Esophagus muscularis mucosa (tissue), 4 donors: ENCODE measurements at regions not wholly inside any gene's neighbourhood (a gene's known extent, or its start where the extent isn't known, plus 50 kb on each side); places are given as distances from the start of the nearest gene placed in this dataset.

Experiments used
- CTCF ChIP-seq, 3 experiments: fragments of 200-600 bp in 2 of 3; fragments of 450-650 bp in 1 of 3; sonication (generic) in 2 of 3; IDR thresholded peaks; one replicate each; pipeline ENCODE4 v1.5.1; 2017 to 2019; ENCODE audit warnings: antibody characterized with exemption in 3 of 3, mild to moderate bottlenecking in 2 of 3, moderate library complexity in 1 of 3
- EP300 ChIP-seq: sonication (generic); formaldehyde crosslinking; IDR thresholded peaks from one replicate; pipeline ENCODE4 v1.6.1; 2017; ENCODE audit warnings: antibody characterized with exemption
- POLR2A ChIP-seq: fragments of 450-650 bp; IDR thresholded peaks from one replicate; pipeline ENCODE4 v1.6.1; 2017; ENCODE audit warnings: antibody characterized with exemption, moderate library complexity, mild to moderate bottlenecking, low read depth
- POLR2AphosphoS5 ChIP-seq, 2 donors: sonication (generic); formaldehyde crosslinking; IDR thresholded peaks; one replicate each; pipeline ENCODE4 v1.6.1; 2017; ENCODE audit warnings: antibody characterized with exemption in 2 of 2

- TF ChIP-seq CTCF (IDR thresholded peaks at IDR 0.05) (no peak), EP300 (no peak), POLR2A (no peak), POLR2AphosphoS5 (IDR thresholded peaks at IDR 0.05) (no peak)
These were observed 294.8 kb upstream of the SOX5 start for GRCh38 chr12:24244231-24244630.
